Stimulated activated CD4-positive, alpha-beta T cell treated with anti-CD3 and anti-CD28 coated beads, Interleukin-4, amount 100 ng/mL, for 1 hour (primary cell): ENCODE measurements at regions not wholly inside any gene's neighbourhood (a gene's known extent, or its start where the extent isn't known, plus 50 kb on each side); places are given as distances from the start of the nearest gene placed in this dataset.

ENCODE experiments used
- DNase-seq: peaks from one replicate; pipeline ENCODE4 v3.0.0-alpha.2; 2020

- DNase-seq, result no peak
These were observed 303.4 kb downstream of the RAB28 start for GRCh38 chr4:13180701-13181100.

DNA sequence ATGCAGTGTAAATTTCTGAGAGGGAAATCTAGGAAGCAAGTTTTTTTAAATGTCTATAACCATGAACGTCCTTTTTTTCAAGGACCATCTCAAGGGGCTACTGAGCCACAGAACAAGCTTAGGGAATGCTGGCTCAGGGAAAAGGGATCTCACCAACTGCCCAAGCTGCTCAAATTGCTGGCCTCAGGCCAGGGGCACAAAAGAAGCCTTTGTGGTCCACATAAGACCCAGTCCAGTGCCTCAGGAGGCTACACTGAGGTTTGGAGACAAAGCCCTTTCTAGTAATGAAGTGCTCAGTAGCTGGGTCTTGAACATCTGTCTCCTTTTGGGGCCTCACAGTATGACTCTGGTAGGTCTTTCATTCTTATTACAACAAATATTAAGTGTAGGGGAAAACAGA lies 305.5 kb downstream of the RAB28 start:
- no peak for DNase-seq

- DNase-seq, result no peak
These were observed 307.4 kb downstream of the RAB28 start for GRCh38 chr4:13176741-13177142.

- no peak for DNase-seq
These were observed 309.2 kb downstream of the RAB28 start for GRCh38 chr4:13174926-13175325.

DNA sequence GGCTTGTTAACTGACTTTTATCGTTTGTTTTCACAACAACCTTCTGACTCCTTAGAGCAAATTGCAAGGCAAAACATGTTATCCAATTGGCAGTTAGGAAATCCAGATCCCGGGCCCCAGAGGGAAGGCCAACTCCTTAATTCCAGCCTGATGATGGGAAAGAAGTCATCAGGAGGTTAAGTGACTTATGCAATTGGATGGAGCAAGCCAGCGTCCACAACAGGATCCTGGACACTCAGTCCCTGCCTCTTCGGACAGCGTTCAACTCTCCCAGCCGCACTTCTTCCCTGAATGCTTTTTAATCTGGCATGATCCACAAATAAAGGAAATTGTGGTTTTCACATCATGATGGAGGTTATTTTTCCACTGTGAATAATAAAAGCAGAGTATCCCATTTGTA lies 310.1 kb downstream of the RAB28 start:
- no peak for DNase-seq

- no peak for DNase-seq
These were observed 312.7 kb downstream of the RAB28 start for GRCh38 chr4:13171292-13172057.

GRCh38 chr4:13169731-13170525 lies 314.2 kb downstream of the RAB28 start:
- no peak for DNase-seq

GRCh38 chr4:13168326-13168725 lies 315.8 kb downstream of the RAB28 start:
- no peak for DNase-seq

- no peak for DNase-seq
These were observed 317.9 kb downstream of the RAB28 start for GRCh38 chr4:13166214-13166613.

- DNase-seq, result no peak
These were observed 319.3 kb downstream of the RAB28 start for GRCh38 chr4:13164783-13165331.

DNA sequence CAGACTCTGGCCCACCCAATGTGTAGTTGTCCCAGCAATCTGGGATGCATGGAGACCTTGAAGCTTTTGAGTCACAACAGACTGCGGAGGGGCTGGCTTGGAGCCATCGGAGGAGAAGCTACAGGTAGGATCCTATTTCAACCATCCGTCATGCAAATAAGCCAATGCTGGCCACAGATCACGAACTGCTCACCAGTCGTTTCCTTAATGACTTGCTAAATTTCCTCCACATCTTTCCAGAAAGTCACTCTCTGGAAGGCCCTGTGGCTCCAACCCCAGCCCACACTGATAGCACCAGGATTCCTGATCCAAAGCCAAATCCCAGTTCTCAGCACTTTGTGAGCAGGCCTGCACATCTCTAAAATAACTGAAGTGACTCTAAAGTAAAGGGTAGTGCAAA lies 321.3 kb downstream of the RAB28 start:
- no peak for DNase-seq

DNA sequence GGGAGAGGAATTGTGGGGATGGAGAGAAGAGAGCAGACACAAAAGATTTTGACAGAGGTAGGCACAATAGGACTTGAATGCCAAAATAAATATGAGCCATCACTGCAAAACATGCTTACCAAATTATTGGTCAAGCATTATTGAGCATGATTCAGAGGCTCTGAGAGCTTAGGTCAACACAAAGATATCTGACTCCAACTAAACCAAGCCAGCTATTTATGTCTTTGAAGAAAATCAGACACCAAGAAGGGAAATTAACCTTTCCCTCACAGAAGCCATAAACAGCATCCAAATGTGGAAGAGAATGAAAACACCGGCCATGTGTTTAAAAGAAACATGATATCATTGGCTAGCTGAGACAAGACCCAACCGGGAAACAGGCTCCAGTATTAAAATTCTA lies 323.2 kb downstream of the RAB28 start:
- no peak for DNase-seq

- no peak for DNase-seq
These were observed 325.0 kb downstream of the RAB28 start for GRCh38 chr4:13159041-13159620.

DNA sequence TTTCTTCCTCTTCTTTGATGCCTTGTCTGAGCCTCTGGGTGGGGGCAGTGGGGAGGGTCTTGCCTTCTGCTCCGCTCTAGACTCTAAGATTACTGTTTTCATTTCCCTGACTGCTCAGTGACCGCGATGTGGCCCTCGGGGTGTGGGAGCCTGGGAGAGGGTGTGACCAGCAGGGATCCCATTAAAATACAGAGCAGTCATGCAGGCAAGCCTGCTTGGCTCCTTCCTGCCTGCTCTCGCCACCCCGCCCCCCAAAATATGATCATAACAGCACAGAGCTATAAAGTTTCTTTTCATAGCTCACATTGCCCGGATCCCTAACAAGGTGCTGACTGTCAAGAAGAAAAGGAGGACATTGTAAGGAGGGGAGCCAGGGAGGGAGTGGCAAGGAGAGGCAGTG lies 332.9 kb downstream of the RAB28 start:
- DNase-seq, result no peak

- no peak for DNase-seq
These were observed 340.7 kb downstream of the RAB28 start for GRCh38 chr4:13143222-13144070.

DNA sequence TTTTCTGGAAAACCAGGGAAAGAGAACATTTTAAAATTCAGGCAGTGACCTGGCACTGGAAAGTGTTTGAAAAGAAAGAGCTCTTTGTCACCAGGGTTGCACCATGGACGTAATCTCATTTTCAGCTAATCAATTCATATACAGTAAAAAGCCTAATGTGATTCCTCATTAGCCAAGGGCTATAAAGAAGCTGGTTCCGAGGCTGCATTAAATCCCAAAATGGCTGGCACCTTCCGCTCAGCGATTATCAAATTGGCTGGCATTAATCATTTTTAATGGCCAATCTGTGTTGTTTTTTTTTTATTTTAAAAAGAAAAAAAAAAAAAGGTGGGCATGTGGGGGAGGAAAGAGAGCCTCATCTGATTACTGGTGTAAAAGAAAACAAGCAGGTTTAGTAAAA lies 341.4 kb downstream of the RAB28 start:
- DNase-seq, result no peak

- DNase-seq, result no peak
These were observed 341.9 kb downstream of the RAB28 start for GRCh38 chr4:13142191-13142590.

- DNase-seq, result no peak
These were observed 346.8 kb downstream of the RAB28 start for GRCh38 chr4:13137390-13137789.

- no peak for DNase-seq
These were observed 350.4 kb downstream of the RAB28 start for GRCh38 chr4:13133700-13134099.

- DNase-seq, result no peak
These were observed 353.3 kb downstream of the RAB28 start for GRCh38 chr4:13130848-13131247.

DNA sequence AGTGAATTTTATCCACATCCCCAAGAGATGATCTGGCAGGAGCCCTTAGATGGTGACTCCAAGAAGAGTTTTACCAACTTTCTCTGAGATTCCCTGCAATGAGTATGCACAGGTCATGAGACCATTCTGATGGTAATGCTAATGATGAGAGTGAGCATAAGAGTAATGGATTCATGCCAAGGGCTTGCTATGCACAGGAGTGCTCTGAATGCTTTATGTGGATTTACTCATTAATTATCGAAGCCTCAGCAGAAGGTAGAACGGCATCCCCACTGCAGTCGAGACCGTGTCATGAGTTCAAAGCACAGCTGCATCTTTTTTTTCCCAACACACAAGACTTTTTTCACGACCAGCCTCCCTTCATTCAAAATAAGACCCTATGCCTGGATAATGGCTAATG lies 355.0 kb downstream of the RAB28 start:
- DNase-seq, result no peak

DNA sequence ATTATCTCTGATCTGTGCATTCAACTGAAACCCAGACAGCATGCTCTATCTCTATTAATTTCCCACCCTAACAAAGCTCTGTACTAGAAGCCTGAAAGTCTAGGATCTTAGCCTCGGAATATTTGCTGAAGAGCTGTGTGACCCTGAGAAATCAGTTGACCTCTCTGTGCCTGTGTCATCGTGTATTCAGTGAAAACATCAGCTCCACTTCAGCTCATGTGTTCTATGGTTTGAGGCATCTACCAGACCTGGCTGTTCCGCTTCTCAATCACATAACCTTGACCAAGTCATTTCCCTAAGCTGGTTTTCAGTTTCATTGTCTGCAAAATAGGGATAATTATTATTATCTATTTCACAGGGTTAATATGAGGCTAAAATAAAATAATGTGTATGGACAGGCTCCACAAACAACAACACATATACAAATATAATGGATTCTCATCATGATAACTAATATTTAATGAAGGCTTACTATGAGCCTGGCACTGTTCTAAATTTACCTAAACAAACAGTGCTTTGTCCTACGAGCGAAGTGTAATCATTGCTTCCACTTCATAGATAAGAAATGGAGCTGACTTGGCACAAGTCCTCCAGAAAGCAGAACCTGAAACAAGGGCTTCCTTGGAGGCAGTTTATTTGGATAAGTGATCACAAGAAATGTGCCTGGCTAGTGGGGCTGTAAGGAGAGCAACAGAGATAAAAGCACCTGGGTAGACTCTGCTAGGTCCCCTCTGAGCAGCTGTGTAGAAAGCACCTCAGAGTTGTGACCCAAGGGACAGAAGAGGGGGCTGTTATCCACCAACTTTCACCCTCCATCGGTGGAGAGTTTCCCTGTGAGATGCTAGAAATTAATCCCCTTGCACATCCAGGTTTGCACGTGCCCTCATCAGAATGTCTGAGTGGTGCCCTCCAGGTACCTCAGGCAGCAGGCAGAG lies 356.9 kb downstream of the RAB28 start:
- no peak for DNase-seq
